IMR-90 (cell line): ENCODE measurements at regions not wholly inside any gene's neighbourhood (a gene's known extent, or its start where the extent isn't known, plus 50 kb on each side); places are given as distances from the start of the nearest gene placed in this dataset.

Source experiments
- ATAC-seq: fragments of 200-7000 bp; cut with Tn5 transposase; 2 replicates; pipeline ENCODE4 v1.9.1; 2020; ENCODE audit warnings: low read depth, mild to moderate bottlenecking, moderate library complexity
- BruUV-seq: library from RNA; stranded (reverse); fragments of 400-500 nt; replicated peaks from 2 replicates; lab custom pipeline; 2021; lab: Mats Ljungman, UMichigan
- CTCF ChIA-PET: fragments of 300-600 bp; formaldehyde crosslinking; extraction: SDS; loops from one replicate; lab custom pipeline; 2021; ENCODE audit warnings: antibody characterized with exemption; lab: Yijun Ruan, JAX
- POLR2A ChIA-PET: fragments of 300-600 bp; sonication (Branson Sonifier 250); formaldehyde crosslinking; loops from one replicate; lab custom pipeline; 2022; ENCODE audit warnings: antibody characterized with exemption; ENCODE audit not compliant: unreplicated experiment; lab: Charles Lee
- DNase-seq: peaks from one replicate; pipeline ENCODE4 v3.0.0; 2013
- H2AFZ ChIP-seq: replicated peaks from 2 replicates; pipeline ENCODE3; 2013; ENCODE audit warnings: low read length, mild to moderate bottlenecking; ENCODE audit not compliant: poor library complexity
- H2AK5ac ChIP-seq: 2 replicates; pipeline ENCODE4 v1.6.1; 2013; ENCODE audit warnings: low read depth, low read length, inconsistent platforms
- H2AK9ac ChIP-seq: replicated peaks from 2 replicates; pipeline ENCODE3; 2013; ENCODE audit warnings: mild to moderate bottlenecking, low read depth, low read length, moderate library complexity; ENCODE audit not compliant: poor library complexity
- H2BK120ac ChIP-seq: 2 replicates; pipeline ENCODE4 v1.6.1; 2013; ENCODE audit warnings: low read depth, low read length, inconsistent platforms
- H2BK15ac ChIP-seq: 3 replicates; pipeline ENCODE4 v1.6.1; 2013; ENCODE audit warnings: low read depth, low read length, inconsistent platforms
- H2BK20ac ChIP-seq: 2 replicates; pipeline ENCODE4 v1.6.1; 2013; ENCODE audit warnings: low read depth, mild to moderate bottlenecking, inconsistent platforms, low read length, moderate library complexity
- H2BK5ac ChIP-seq: 2 replicates; pipeline ENCODE4 v1.6.1; 2013; ENCODE audit warnings: mild to moderate bottlenecking, low read depth, low read length, inconsistent platforms; ENCODE audit not compliant: poor library complexity, severe bottlenecking
- H3K14ac ChIP-seq: replicated peaks from 2 replicates; pipeline ENCODE4 v1.6.1; 2013; ENCODE audit warnings: low read depth, low read length, inconsistent platforms
- H3K18ac ChIP-seq: 2 replicates; pipeline ENCODE4 v1.6.1; 2013; ENCODE audit warnings: low read depth, low read length, control low read depth
- H3K23ac ChIP-seq: 2 replicates; pipeline ENCODE4 v1.6.1; 2013; ENCODE audit warnings: low read depth, low read length, inconsistent platforms
- H3K27ac ChIP-seq: 2 replicates; pipeline ENCODE4 v1.5.1; 2013; ENCODE audit warnings: mild to moderate bottlenecking, control low read depth, low read length; ENCODE audit not compliant: insufficient read depth
- H3K27me3 ChIP-seq: 2 replicates; pipeline ENCODE4 v1.6.1; 2013; ENCODE audit warnings: low read length; ENCODE audit not compliant: control insufficient read depth, insufficient read depth
- H3K36me3 ChIP-seq: 2 replicates; pipeline ENCODE4 v1.6.1; 2013; ENCODE audit warnings: low read length, mixed read lengths; ENCODE audit not compliant: control insufficient read depth, insufficient read depth
- H3K4ac ChIP-seq: 2 replicates; pipeline ENCODE4 v1.6.1; 2013; ENCODE audit warnings: low read depth, low read length, inconsistent platforms
- H3K4me1 ChIP-seq: 2 replicates; pipeline ENCODE4 v1.6.1; 2013; ENCODE audit warnings: low read length, mixed read lengths; ENCODE audit not compliant: control insufficient read depth, insufficient read depth
- H3K4me2 ChIP-seq: 2 replicates; pipeline ENCODE4 v1.6.1; 2013; ENCODE audit warnings: low read depth, mild to moderate bottlenecking, control low read depth, low read length, moderate library complexity
- H3K4me3 ChIP-seq: 2 replicates; pipeline ENCODE4 v1.5.1; 2013; ENCODE audit warnings: low read depth, mild to moderate bottlenecking, control low read depth, low read length, moderate library complexity; ENCODE audit not compliant: insufficient read depth
- H3K56ac ChIP-seq: 2 replicates; pipeline ENCODE4 v1.6.1; 2013; ENCODE audit warnings: low read length, inconsistent platforms; ENCODE audit not compliant: insufficient read depth; ENCODE audit errors: extremely low read depth
- H3K79me1 ChIP-seq, 2 experiments: 2 replicates each; pipeline ENCODE4 v1.6.1; 2013; ENCODE audit warnings: low read length in 2 of 2, inconsistent platforms in 1 of 2, low read depth in 1 of 2
- H3K9ac ChIP-seq: 2 replicates; pipeline ENCODE4 v1.6.1; 2013; ENCODE audit warnings: low read depth, low read length, control low read depth
- H3K9me1 ChIP-seq: 2 replicates; pipeline ENCODE4 v1.6.1; 2013; ENCODE audit warnings: low read length, inconsistent platforms; ENCODE audit not compliant: insufficient read depth
- H3K9me3 ChIP-seq: 2 replicates; pipeline ENCODE4 v1.6.1; 2013; ENCODE audit warnings: low read length; ENCODE audit not compliant: control insufficient read depth, insufficient read depth
- H4K20me1 ChIP-seq: 2 replicates; pipeline ENCODE4 v1.6.1; 2013; ENCODE audit warnings: low read length, inconsistent platforms; ENCODE audit not compliant: insufficient read depth
- H4K5ac ChIP-seq: 2 replicates; pipeline ENCODE4 v1.6.1; 2013; ENCODE audit warnings: mild to moderate bottlenecking, low read depth, low read length, control low read depth
- H4K8ac ChIP-seq, 2 experiments: 2 replicates each; pipeline ENCODE4 v1.6.1; 2013; ENCODE audit warnings: low read depth in 2 of 2, low read length in 2 of 2, control low read depth in 1 of 2, inconsistent platforms in 1 of 2
- H4K91ac ChIP-seq: 2 replicates; pipeline ENCODE4 v1.6.1; 2013; ENCODE audit warnings: low read depth, low read length, inconsistent platforms; ENCODE audit not compliant: insufficient read depth
- BHLHE40 ChIP-seq: fragments of 150-350 bp; IDR thresholded peaks from 2 replicates; pipeline ENCODE4 v1.6.1; 2016; ENCODE audit warnings: mild to moderate bottlenecking, low read depth, low read length
- CEBPB ChIP-seq: IDR thresholded peaks from 2 replicates; pipeline ENCODE4 v1.6.1; 2012; ENCODE audit warnings: low read depth, low read length, improper control_type of control experiment
- CHD1 ChIP-seq: IDR thresholded peaks from 2 replicates; pipeline ENCODE4 v1.6.1; 2012; ENCODE audit warnings: low read depth, low read length, improper control_type of control experiment
- MAFK ChIP-seq: IDR thresholded peaks from 2 replicates; pipeline ENCODE4 v1.6.1; 2012; ENCODE audit warnings: low read depth, low read length, improper control_type of control experiment
- MAZ ChIP-seq: IDR thresholded peaks from 2 replicates; pipeline ENCODE4 v1.6.1; 2012; ENCODE audit warnings: low read depth, mild to moderate bottlenecking, low read length, improper control_type of control experiment, moderate library complexity, borderline replicate concordance
- POLR2A ChIP-seq: IDR thresholded peaks from 2 replicates; pipeline ENCODE4 v1.6.1; 2012; ENCODE audit warnings: mild to moderate bottlenecking, low read depth, low read length
- RAD21 ChIP-seq: IDR thresholded peaks from 2 replicates; pipeline ENCODE4 v1.6.1; 2012; ENCODE audit warnings: low read length, improper control_type of control experiment
- RCOR1 ChIP-seq: IDR thresholded peaks from 2 replicates; pipeline ENCODE4 v1.6.1; 2012; ENCODE audit warnings: mild to moderate bottlenecking, low read length, improper control_type of control experiment; ENCODE audit not compliant: insufficient replicate concordance
- RFX5 ChIP-seq: IDR thresholded peaks from 2 replicates; pipeline ENCODE4 v1.8.0; 2012; ENCODE audit warnings: low read depth, mild to moderate bottlenecking, low read length, moderate library complexity
- SMC3 ChIP-seq: fragments of 150-350 bp; IDR thresholded peaks from 2 replicates; pipeline ENCODE4 v1.6.1; 2016; ENCODE audit warnings: low read depth, mild to moderate bottlenecking, antibody characterized with exemption, low read length, moderate library complexity
- WGBS, 2 experiments: methylation state at CpG; one replicate each; pipeline versions ENCODE4 v1.1.5 to v1.1.7; 2013; ENCODE audit warnings: missing lambda C conversion rate in 2 of 2; ENCODE audit not compliant: insufficient read length in 1 of 2; ENCODE audit errors: extremely low coverage in 2 of 2; 5-methylcytosine and 5-hydroxymethylcytosine counted together
- dilution Hi-C: fragments of 300-500 bp; cut with HindIII; formaldehyde crosslinking; loops from one replicate; pipeline ENCODE4 v1.14.3; 2018; ENCODE audit warnings: low sequenced_read_pairs; ENCODE audit not compliant: unreplicated experiment
- in situ Hi-C: fragments of 300-500 bp; cut with MboI; formaldehyde crosslinking; loops from 3 replicates; pipeline ENCODE4 v1.14.3; 2019; ENCODE audit warnings: low sequenced_read_pairs, inconsistent platforms, mixed read lengths
- intact Hi-C: fragments of 100-400 bp; cut with micrococcal nuclease; formaldehyde crosslinking; loops from 2 replicates; pipeline ENCODE4 v1.10.0; 2022
- TF ChIP-seq, protein P1 (sequence below): conservative IDR thresholded peaks from 2 replicates; pipeline ENCODE4 v1.5.1; 2012; ENCODE audit warnings: mild to moderate bottlenecking, low read depth, low read length, improper control_type of control experiment
- TF ChIP-seq, protein P2 (sequence below): fragments of 150-350 bp; IDR thresholded peaks from 2 replicates; pipeline ENCODE4 v1.6.1; 2017; ENCODE audit warnings: mild to moderate bottlenecking, antibody characterized with exemption, low read length, low read depth

DNA sequence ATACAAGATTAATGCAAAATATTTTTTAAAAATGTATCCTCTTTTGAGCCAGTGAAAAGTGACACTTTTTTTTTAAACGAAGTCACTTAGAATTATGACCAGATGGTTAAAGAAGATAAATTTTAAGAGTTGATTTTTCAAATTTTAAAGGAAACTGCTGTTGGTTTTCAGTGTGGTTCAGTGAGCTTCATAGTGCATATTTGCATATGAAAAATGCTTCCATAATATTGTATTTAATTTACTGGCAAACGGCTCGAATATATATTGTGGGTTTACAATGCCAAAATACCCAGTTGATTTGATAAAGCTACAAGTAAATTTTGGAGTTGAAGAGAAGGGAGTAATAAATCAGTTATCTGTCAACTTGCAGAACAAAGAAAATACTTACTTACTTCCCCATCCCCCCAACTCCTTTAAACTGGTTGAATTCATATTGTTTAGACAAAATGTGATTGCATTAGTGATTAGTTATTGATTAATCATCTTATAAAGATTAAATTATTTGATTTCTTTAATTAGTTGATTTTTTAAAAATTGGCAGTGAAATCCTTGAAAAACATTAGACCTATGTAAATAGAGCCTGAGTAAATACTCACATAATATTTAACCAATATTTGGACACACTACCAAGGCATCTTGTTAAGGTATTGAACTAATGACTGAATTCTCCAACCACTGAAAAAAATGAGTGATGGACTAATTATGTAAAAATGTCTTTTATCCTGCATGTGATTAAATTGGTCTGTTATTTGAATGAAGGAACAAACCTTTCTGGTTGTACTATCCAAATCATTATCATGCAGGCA is 122.8 kb upstream of the APP start:
- Histone ChIP-seq H2AK5ac (no peak overlapping the region), H3K56ac (no peak overlapping the region), H2AFZ (no peak overlapping the region), H4K20me1 (no peaks in the 10 kb centered on the region), H3K79me1 (no peaks in the 10 kb centered on the region), H3K4me2 (no peak overlapping the region), H3K4ac (no peak overlapping the region), H2BK120ac (no peak overlapping the region), H3K27ac (no peak overlapping the region), H3K9me1 (no peaks in the 10 kb centered on the region), H3K4me3 (no peak overlapping the region), H2AK9ac (no peak overlapping the region), H3K36me3 (no peaks in the 10 kb centered on the region), H3K4me1 (no peaks in the 10 kb centered on the region), H3K23ac (no peak overlapping the region), H3K27me3 (no peaks in the 10 kb centered on the region), H3K14ac (no peak overlapping the region), H4K5ac (no peak overlapping the region), H3K9me3 (no peaks in the 10 kb centered on the region), H4K91ac (no peak overlapping the region), H2BK5ac (no peak overlapping the region), H4K8ac (no peak overlapping the region), H3K18ac (no peak overlapping the region), H2BK15ac (no peak overlapping the region), H2BK20ac (no peak overlapping the region), H3K9ac (no peak overlapping the region)
- no TSS peak for BruUV-seq
- in situ Hi-C loops (no loop called here), dilution Hi-C loops (no loop called here), intact Hi-C loops (no loop called here)
- POLR2A ChIA-PET = no interaction called here
- TF ChIP-seq SMC3 = no peak
- TF ChIP-seq BHLHE40 = no peak
- no peak for TF ChIP-seq MAZ
- no peak for TF ChIP-seq RFX5
- TF ChIP-seq POLR2A = no peak
- TF ChIP-seq, protein P1, sequence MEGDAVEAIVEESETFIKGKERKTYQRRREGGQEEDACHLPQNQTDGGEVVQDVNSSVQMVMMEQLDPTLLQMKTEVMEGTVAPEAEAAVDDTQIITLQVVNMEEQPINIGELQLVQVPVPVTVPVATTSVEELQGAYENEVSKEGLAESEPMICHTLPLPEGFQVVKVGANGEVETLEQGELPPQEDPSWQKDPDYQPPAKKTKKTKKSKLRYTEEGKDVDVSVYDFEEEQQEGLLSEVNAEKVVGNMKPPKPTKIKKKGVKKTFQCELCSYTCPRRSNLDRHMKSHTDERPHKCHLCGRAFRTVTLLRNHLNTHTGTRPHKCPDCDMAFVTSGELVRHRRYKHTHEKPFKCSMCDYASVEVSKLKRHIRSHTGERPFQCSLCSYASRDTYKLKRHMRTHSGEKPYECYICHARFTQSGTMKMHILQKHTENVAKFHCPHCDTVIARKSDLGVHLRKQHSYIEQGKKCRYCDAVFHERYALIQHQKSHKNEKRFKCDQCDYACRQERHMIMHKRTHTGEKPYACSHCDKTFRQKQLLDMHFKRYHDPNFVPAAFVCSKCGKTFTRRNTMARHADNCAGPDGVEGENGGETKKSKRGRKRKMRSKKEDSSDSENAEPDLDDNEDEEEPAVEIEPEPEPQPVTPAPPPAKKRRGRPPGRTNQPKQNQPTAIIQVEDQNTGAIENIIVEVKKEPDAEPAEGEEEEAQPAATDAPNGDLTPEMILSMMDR = no peak
- no peak for TF ChIP-seq CHD1
- TF ChIP-seq, protein P2, sequence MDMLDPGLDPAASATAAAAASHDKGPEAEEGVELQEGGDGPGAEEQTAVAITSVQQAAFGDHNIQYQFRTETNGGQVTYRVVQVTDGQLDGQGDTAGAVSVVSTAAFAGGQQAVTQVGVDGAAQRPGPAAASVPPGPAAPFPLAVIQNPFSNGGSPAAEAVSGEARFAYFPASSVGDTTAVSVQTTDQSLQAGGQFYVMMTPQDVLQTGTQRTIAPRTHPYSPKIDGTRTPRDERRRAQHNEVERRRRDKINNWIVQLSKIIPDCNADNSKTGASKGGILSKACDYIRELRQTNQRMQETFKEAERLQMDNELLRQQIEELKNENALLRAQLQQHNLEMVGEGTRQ = no peak
- no peak for TF ChIP-seq RAD21
- TF ChIP-seq RCOR1 = no peak
- TF ChIP-seq MAFK = no peak
- TF ChIP-seq CEBPB = no peak
- DNase-seq = no peak
- ATAC-seq = no peak
- WGBS, 2 experiments = no CpG with 5 or more reads among the region's 3 CpGs
- CTCF ChIA-PET = interaction anchor here (0.6 kb wide), 1 partner anchor 48 kb away, joined by 3 read pairs; no protein-coding TSS in a partner anchor
